ENCODE measurements at regions not wholly inside any gene's neighbourhood (a gene's known extent, or its start where the extent isn't known, plus 50 kb on each side); places are given as distances from the start of the nearest gene placed in this dataset.
A peak's percentile ranks its signal among the peaks of the same experiment; 100 is the strongest.

GRCh38 chr12:42760550-42760949, 171.0 kb upstream of the PRICKLE1 start:
- TF ChIP-seq CTCF (conservative IDR thresholded peaks at IDR 0.05; ENCODE audit: low read length): no peak
- H3K4me3 ChIP-seq (ENCODE audit: low read length): no peak overlapping the region
- DNase-seq (ENCODE audit: low read depth): no peak

- H3K4me3 ChIP-seq (ENCODE audit: low read length): no peak overlapping the region
- DNase-seq (ENCODE audit: low read depth): peak; percentile 80
- TF ChIP-seq CTCF (conservative IDR thresholded peaks at IDR 0.05; ENCODE audit: low read length): no peak
These were observed 170.2 kb upstream of the PRICKLE1 start for GRCh38 chr12:42759622-42760273.

GRCh38 chr12:42758806-42759205, 169.3 kb upstream of the PRICKLE1 start:
- no peak for TF ChIP-seq CTCF (conservative IDR thresholded peaks at IDR 0.05; ENCODE audit: low read length)
- no peak for DNase-seq (ENCODE audit: low read depth)
- no peak overlapping the region for H3K4me3 ChIP-seq (ENCODE audit: low read length)

GRCh38 chr12:42757624-42758119, 168.1 kb upstream of the PRICKLE1 start:
- no peak overlapping the region for H3K4me3 ChIP-seq (ENCODE audit: low read length)
- DNase-seq (ENCODE audit: low read depth): no peak
- TF ChIP-seq CTCF (conservative IDR thresholded peaks at IDR 0.05; ENCODE audit: low read length): no peak

GRCh38 chr12:42756841-42757623, 167.5 kb upstream of the PRICKLE1 start:
- DNase-seq (ENCODE audit: low read depth): peak; percentile 86
- TF ChIP-seq CTCF (conservative IDR thresholded peaks at IDR 0.05; ENCODE audit: low read length): no peak
- no peak overlapping the region for H3K4me3 ChIP-seq (ENCODE audit: low read length)

- TF ChIP-seq CTCF (conservative IDR thresholded peaks at IDR 0.05; ENCODE audit: low read length): no peak
- no peak overlapping the region for H3K4me3 ChIP-seq (ENCODE audit: low read length)
- no peak for DNase-seq (ENCODE audit: low read depth)
These were observed 160.8 kb upstream of the PRICKLE1 start for GRCh38 chr12:42750356-42750755.

GRCh38 chr12:42749239-42749638, 159.7 kb upstream of the PRICKLE1 start:
- H3K4me3 ChIP-seq (ENCODE audit: low read length): no peak overlapping the region
- no peak for DNase-seq (ENCODE audit: low read depth)
- no peak for TF ChIP-seq CTCF (conservative IDR thresholded peaks at IDR 0.05; ENCODE audit: low read length)

All from AG10803 (cell line).